ENCODE measurements at regions not wholly inside any gene's neighbourhood (a gene's known extent, or its start where the extent isn't known, plus 50 kb on each side); places are given as distances from the start of the nearest gene placed in this dataset.

GRCh38 chr17:73958453-73958852, 245.0 kb upstream of the RPL38 start:
- no peak for DNase-seq

- no peak for DNase-seq
Observed at GRCh38 chr17:73960469-73960868, 243.0 kb upstream of the RPL38 start.

GRCh38 chr17:73962308-73962707, 241.2 kb upstream of the RPL38 start:
- DNase-seq, result no peak

DNA sequence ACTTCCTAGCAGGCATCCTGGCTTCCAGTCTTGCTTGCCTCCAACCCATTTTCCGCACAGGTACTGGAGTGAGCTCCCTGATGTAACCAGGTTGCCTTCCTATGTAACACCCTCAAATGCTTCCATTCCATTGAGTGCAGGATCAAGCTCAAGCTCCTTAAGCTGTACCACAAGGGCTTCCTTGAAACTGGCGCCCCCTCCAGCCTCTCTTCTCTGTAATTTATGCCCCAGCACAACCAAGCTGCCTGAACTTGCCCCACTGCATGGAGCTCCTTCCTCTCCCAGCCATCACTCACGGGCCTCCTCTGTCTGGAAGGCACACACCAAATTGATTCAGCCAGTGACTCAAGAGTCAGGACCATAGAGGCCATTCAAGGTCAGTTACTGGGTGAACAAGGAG, 234.8 kb upstream of the RPL38 start:
- DNase-seq, result no peak

DNA sequence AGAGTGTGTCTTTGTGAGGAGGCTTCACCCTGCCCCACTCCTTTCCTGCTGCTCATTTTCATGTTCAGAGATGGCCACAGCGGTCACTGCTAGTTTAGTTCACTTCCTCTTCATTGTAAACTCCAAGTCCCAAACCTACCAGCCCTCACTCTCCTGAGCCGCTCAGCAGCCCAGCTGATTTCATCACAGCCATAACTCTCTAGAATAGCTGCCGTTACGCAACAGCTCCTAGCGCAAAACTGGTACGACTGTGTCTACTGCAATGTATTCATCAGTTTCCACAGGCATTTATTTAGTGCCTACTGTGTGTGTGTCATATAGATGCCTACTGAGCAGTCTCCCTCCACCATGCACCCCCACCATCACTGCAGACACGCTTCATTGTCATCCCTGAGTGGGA, 233.5 kb upstream of the RPL38 start:
- DNase-seq, result no peak

- DNase-seq, result no peak
Observed at GRCh38 chr17:73971127-73971526, 232.4 kb upstream of the RPL38 start.

DNA sequence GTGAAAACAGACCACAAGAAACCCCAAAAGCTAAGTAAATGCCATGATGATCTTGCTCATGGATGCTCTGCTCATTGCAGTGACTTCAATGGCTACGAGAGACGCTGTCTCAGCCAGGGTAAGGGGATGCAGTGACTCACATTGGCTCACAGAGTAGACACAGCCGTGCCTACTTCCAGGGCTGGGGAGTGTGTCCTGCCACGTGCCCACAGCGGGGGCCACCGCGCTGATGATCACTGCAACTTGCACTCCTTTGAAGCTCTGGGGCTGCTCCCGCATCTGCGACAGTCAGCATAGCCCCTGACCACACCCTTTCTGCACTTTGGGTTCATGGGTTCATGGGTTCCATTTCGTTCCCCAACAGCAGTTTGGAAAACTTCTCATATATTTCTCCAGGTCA, 231.4 kb upstream of the RPL38 start:
- no peak for DNase-seq

DNA sequence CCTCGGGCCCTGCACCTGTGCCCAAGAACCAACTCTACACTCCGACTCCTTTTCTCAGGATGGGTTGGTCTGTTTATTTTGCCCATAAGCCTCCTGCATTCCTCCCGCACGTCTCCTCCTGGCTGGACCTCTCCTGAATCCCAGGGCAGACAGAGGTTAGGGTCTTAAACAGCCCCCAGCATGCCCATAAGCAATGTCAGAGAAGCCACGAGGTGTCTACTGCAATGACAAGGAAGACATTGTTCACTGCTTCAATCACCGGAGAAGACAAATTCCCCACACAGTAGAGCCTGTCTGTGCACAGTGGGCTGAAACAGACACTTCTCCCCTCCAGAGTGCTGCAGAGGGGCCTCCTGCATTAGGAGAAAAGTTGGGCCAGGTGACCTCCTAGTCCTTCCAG, 230.6 kb upstream of the RPL38 start:
- no peak for DNase-seq

- no peak for DNase-seq
Observed at GRCh38 chr17:73973586-73974409, 229.7 kb upstream of the RPL38 start.

DNA sequence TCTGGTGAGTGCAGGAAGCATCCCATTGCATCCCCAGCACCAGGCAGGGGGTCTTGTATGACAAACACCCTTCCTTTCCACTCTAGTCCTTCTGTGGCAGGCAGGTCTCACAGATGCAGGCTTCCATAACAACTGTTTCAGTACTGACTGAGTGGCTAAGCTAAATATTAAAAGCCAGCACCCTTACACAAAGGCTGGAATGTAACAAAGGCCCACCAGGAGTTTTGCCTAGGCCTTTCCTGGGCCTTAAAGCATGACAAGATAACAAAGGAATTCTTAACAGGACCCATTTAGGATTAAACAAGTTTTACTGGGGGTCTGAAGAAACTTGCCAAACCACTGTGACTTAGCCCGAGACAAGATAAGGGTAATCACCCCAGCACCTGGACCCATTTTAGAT, 228.9 kb upstream of the RPL38 start:
- DNase-seq, result no peak

DNA sequence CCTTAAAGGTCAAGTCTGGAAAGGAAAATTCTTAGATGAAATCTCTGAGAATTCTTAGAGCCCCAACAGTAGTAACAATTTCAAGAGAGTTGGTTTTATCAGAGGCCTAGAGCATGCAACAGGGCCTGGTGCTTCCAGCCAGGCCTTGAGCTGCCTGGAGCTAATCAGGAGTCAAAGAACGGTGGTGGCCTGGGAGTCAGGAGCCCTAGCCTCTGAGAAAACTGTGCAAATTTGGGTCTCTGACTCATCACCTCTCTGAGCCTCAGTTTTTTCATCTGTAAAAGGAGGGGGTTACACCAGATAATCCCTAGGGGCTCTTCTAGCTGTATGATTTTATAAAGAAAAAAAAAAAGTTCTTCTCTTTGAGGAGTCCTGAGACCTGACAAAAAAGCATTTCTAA, 227.3 kb upstream of the RPL38 start:
- no peak for DNase-seq

DNA sequence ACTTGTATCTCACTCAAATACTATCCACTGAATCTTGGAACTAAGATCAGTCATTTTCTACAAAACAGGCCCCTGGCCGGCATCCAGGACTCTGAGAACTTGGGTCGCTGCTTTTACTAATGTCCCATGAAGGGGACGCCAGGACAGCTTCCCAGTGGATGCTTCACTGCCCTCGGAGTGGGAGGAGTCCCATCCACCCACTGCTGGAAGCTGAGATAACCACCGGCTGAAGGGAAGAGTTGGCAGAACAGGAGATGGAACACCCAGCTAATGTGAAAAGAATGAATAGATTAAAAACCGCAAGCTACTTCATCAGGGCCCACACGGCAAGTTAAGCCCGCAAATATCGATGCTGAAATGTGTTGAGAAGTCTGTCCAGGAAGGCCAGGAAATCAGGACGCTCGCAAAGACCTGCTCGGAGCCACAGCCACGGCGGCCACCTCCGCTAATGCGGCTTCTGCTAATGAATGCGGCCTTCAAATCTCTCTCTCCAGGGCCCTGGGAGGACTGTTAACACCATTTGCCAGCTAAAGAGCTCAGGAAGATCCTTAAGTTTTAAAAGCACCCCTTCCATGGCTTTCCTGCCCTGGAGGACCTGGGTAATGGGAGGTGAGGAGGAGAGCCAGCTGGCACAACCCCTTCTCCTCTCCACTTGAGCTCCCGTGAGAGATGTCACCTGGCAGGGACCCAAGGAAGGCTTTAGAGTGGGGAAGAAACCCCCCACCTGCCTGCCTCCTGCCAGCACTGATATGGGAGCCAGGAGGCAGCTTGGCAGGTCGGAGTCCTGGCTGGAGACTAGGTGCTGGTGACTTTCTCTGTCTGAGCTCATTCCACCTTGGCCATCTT, 226.6 kb upstream of the RPL38 start:
- no peak for DNase-seq

GRCh38 chr17:73980517-73980916, 223.0 kb upstream of the RPL38 start:
- DNase-seq, result no peak

GRCh38 chr17:73982871-73983270, 220.6 kb upstream of the RPL38 start:
- no peak for DNase-seq

DNA sequence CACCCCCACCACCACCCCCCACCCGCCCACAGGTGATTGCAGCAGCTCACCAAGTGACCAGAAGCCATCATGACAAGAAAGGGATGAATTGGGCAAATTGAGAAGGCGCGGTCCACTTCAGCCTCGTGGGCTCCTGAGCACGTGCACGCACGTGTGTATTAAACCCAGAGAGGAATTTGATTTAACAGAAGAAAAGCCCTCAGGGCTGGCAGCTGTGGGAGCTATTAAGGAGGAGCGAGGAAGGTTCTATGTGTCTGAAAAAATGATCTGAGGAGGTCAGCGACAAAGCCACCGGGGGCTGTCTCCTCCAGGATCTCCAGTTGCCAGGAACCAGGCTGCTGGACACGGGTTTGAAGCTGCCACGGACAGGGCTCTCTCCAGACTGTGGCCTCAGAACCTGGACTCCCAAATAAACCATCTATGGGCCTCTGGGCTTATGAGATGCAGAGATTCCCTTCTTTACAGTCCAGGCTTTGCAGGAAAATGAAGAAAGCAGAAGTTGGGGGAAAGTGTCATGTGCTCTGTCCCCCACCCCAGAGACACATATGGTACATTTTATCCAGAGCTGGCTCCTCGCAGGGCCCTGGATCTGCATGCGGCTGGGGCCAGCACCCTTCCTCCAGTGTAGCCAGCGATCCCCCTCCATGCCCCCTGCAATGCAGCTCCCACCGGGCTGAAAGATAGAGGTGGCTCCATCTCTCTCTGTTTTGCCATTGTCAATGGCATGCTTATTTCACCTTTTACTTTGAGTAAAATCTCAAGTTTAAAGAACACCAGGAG, 219.7 kb upstream of the RPL38 start:
- no peak for DNase-seq

DNA sequence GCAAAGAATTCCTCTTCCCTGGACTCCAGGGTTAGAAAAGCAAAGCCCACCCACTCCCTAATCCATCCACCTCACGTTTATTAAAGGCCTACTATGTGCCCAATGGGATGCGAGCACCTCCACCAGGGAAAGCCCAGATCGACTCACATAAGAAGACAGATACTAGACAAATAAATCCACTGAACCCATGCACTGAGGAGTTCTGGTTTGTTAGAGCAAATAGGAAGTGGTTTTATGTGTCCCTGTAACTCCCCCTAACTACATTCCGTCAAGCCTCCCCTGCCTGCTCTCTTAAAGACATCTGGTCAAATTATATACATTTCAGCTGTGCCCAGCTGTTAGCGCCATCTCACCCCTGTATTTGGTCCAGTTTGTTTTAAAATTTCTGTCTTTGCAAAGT, 218.5 kb upstream of the RPL38 start:
- no peak for DNase-seq

DNA sequence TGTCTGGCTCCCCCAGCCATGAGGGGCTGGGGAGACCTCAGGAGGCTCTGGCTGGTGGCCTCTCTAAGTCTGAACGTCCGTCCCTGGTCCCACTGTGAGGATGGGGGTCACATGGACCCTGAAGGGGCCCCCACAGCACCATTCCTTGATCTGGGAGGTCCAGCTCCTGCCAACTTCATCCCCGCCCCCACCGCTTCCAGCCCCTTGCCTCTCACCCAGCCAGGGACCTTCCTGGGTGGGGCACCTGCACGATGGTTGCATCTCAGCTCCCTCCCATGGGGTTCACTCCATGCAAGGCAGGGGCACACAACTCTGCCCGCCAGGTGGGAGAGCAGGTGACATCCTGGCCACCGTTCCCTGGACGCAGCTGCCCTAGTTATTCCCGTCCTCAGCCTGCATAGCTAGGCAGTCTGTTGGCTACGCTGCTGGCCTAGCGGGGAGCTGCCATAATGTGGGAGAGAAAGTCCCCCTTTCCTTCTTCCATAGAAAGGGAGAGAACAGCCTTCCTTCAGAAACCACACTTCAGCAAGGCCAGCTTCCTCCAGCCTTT, 217.9 kb upstream of the RPL38 start:
- DNase-seq, result no peak

- no peak for DNase-seq
Observed at GRCh38 chr17:73986641-73987177, 216.8 kb upstream of the RPL38 start.

DNA sequence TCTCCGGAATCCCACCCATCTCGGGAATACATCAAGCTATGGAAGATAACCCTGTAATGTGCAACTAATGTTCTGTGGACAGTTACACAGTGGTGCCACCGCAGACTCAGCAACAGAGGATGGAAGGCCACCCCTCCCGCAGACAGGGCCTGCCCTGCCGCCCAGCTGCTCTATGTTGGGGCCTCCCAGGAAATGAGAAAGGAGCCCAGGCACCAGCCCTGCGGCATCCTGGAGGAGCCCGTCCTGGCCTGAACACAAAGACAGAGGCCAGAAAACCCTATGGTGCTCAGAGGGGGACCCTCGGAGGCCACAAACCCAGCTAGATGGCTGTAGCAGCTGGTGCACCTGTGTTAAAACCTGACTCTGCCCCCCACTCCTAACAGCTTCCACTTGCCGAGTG, 216.1 kb upstream of the RPL38 start:
- no peak for DNase-seq

DNA sequence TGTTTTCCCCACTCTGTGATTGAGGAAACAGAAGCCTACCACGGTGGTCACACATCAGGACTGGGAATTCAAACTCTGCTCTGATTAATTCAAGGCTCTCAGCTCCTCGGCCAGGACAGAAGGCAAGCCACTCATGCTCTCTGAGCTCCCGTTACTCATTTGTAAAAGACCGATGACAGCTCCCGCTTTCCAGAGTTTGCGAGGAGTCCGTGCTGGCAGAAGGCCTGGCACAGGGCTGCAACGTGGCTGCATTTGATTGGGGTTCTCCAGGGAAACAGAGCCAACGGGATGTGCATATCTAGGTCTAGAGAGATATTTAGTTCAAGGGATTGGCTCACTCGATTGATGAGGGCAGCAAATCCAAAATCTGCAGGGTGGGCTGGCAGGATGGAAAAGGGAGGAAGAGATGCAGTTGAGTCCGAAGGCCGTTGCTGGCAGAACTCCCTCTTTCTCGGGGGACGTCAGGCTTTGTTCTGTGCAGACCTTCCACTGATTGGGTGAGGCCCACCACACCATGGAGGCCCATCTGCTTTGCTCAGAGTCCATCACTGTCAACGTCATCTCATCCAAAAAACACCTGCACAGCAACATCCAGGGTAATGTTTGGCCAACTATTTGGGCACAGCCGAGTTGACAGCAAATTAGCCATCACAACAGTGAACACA, 215.5 kb upstream of the RPL38 start:
- DNase-seq, result no peak

- DNase-seq, result no peak
Observed at GRCh38 chr17:73989671-73990070, 213.8 kb upstream of the RPL38 start.

GRCh38 chr17:73990290-73990689, 213.2 kb upstream of the RPL38 start:
- no peak for DNase-seq

All from kidney glomerular epithelial cell (primary cell).